Keratinocyte (primary cell): ENCODE measurements at regions not wholly inside any gene's neighbourhood (a gene's known extent, or its start where the extent isn't known, plus 50 kb on each side); places are given as distances from the start of the nearest gene placed in this dataset.

Experiments
- DNase-seq: peaks from one replicate; pipeline ENCODE4 v3.0.0-alpha.2; 2011; ENCODE audit warnings: low read depth, missing footprints, low spot score
- FAIRE-seq: peaks from 2 replicates; lab custom pipeline; 2011; peaks lifted over from hg19 to GRCh38; lab: Jason Lieb, UNC
- H2AFZ ChIP-seq: 2 replicates; pipeline ENCODE4 v1.6.0; 2012; ENCODE audit warnings: low read length, control low read depth, inconsistent platforms; ENCODE audit not compliant: control insufficient read depth
- H3K27ac ChIP-seq: 2 replicates; pipeline ENCODE4 v1.5.1; 2011; ENCODE audit warnings: low read length; ENCODE audit not compliant: control insufficient read depth, insufficient read depth
- H3K27me3 ChIP-seq: 3 replicates; pipeline ENCODE4 v1.6.0; 2011; ENCODE audit warnings: low read length; ENCODE audit not compliant: control insufficient read depth, insufficient read depth; ENCODE audit errors: extremely low read depth
- H3K36me3 ChIP-seq, 2 experiments: 2 replicates in 1 of 2; 3 replicates in 1 of 2; pipeline ENCODE4 v1.5.1; 2011; ENCODE audit warnings: low read length in 2 of 2, mild to moderate bottlenecking in 1 of 2; ENCODE audit not compliant: control insufficient read depth in 2 of 2, insufficient read depth in 2 of 2; ENCODE audit errors: extremely low read depth in 1 of 2
- H3K4me1 ChIP-seq: 3 replicates; pipeline ENCODE4 v1.5.1; 2011; ENCODE audit warnings: low read length; ENCODE audit not compliant: control insufficient read depth, insufficient read depth; ENCODE audit errors: extremely low read depth
- H3K4me2 ChIP-seq: 3 replicates; pipeline ENCODE4 v1.6.0; 2011; ENCODE audit warnings: low read depth, low read length; ENCODE audit not compliant: control insufficient read depth, insufficient read depth; ENCODE audit errors: extremely low read depth
- H3K4me3 ChIP-seq, 3 experiments: fragments of 200-600 bp in 1 of 3; sonication (generic) in 1 of 3; 2 replicates in 2 of 3; 3 replicates in 1 of 3; pipeline ENCODE4 v1.5.1; 2011 to 2016; ENCODE audit warnings: low read length in 3 of 3, mild to moderate bottlenecking in 3 of 3, control low read depth in 2 of 3, inconsistent platforms in 1 of 3, low read depth in 1 of 3, mixed read lengths in 1 of 3, mixed run types in 1 of 3, moderate library complexity in 1 of 3; ENCODE audit not compliant: control insufficient read depth in 2 of 3, insufficient read depth in 2 of 3; ENCODE audit errors: extremely low read depth in 1 of 3
- H3K79me2 ChIP-seq: 2 replicates; pipeline ENCODE4 v1.6.0; 2012; ENCODE audit warnings: low read length; ENCODE audit not compliant: control insufficient read depth, insufficient read depth
- H3K9ac ChIP-seq: 3 replicates; pipeline ENCODE4 v1.6.0; 2011; ENCODE audit warnings: low read length; ENCODE audit not compliant: control insufficient read depth, insufficient read depth; ENCODE audit errors: extremely low read depth
- H3K9me1 ChIP-seq: 3 replicates; pipeline ENCODE4 v1.6.0; 2011; ENCODE audit warnings: low read length; ENCODE audit not compliant: control insufficient read depth, insufficient read depth; ENCODE audit errors: extremely low read depth
- H3K9me3 ChIP-seq: 2 replicates; pipeline ENCODE4 v1.5.1; 2012; ENCODE audit warnings: low read depth, low read length; ENCODE audit not compliant: control insufficient read depth
- H4K20me1 ChIP-seq: 3 replicates; pipeline ENCODE4 v1.6.0; 2011; ENCODE audit warnings: low read length; ENCODE audit not compliant: control insufficient read depth, insufficient read depth; ENCODE audit errors: extremely low read depth
- CTCF ChIP-seq, 3 experiments: IDR thresholded peaks in 1 of 3; conservative IDR thresholded peaks in 1 of 3; optimal IDR thresholded peaks in 1 of 3; 2 replicates in 2 of 3; 3 replicates in 1 of 3; pipeline versions ENCODE3 to v1.5.1; 2011; ENCODE audit warnings: low read length in 3 of 3, mild to moderate bottlenecking in 3 of 3, moderate library complexity in 2 of 3, control low read depth in 1 of 3, inconsistent platforms in 1 of 3; ENCODE audit not compliant: insufficient read depth in 2 of 3; ENCODE audit errors: extremely low read depth in 1 of 3
- EZH2 ChIP-seq: IDR thresholded peaks from one replicate; pipeline ENCODE4 v1.6.1; 2012; ENCODE audit warnings: inconsistent platforms, mild to moderate bottlenecking, low read length, moderate library complexity
- dilution Hi-C: fragments of 300-500 bp; cut with MboI; formaldehyde crosslinking; loops from one replicate; pipeline ENCODE4 v1.7.0; 2020; ENCODE audit warnings: low sequenced_read_pairs; ENCODE audit not compliant: extremely low pct_ligation_motif_present

GRCh38 chr1:238568735-238569134 is 678.0 kb upstream of the ZP4 start:
- Histone ChIP-seq H3K36me3 (no peaks in the 10 kb centered on the region), H3K79me2 (no peaks in the 10 kb centered on the region), H2AFZ (no peak overlapping the region), H3K4me2 (no peak overlapping the region), H3K27ac (no peak overlapping the region), H3K27me3 (no peaks in the 10 kb centered on the region), H4K20me1 (no peaks in the 10 kb centered on the region), H3K9me3 (no peaks in the 10 kb centered on the region), H3K4me1 (no peaks in the 10 kb centered on the region), H3K9ac (no peak overlapping the region), H3K9me1 (no peaks in the 10 kb centered on the region), H3K4me3 (no peak overlapping the region)
- TF ChIP-seq EZH2 (no peak), CTCF (optimal IDR thresholded peaks at IDR 0.05 in 1 of 3, IDR thresholded peaks at IDR 0.05 in 1 of 3, conservative IDR thresholded peaks at IDR 0.05 in 1 of 3; ENCODE audit: extremely low read depth in 1 of 3, insufficient read depth in 2 of 3, low read length in 3 of 3) (no peak)
- dilution Hi-C loops, result no loop called here
- DNase-seq, result no peak
- FAIRE-seq, result no peak

- Histone ChIP-seq H3K9me1 (no peaks in the 10 kb centered on the region), H3K9ac (no peak overlapping the region), H3K36me3 (no peaks in the 10 kb centered on the region), H3K27ac (no peak overlapping the region), H4K20me1 (no peaks in the 10 kb centered on the region), H3K27me3 (no peaks in the 10 kb centered on the region), H3K9me3 (no peaks in the 10 kb centered on the region), H3K79me2 (no peaks in the 10 kb centered on the region), H3K4me1 (no peaks in the 10 kb centered on the region), H3K4me3 (no peak overlapping the region), H2AFZ (no peak overlapping the region), H3K4me2 (no peak overlapping the region)
- TF ChIP-seq EZH2 (no peak), CTCF (optimal IDR thresholded peaks at IDR 0.05 in 1 of 3, IDR thresholded peaks at IDR 0.05 in 1 of 3, conservative IDR thresholded peaks at IDR 0.05 in 1 of 3; ENCODE audit: extremely low read depth in 1 of 3, insufficient read depth in 2 of 3, low read length in 3 of 3) (no peak)
- FAIRE-seq (no peak), DNase-seq (no peak)
- dilution Hi-C loops, result no loop called here
Measured at GRCh38 chr1:238562341-238562740, 671.6 kb upstream of the ZP4 start.
